Body of pancreas (tissue), 4 donors: ENCODE measurements at regions not wholly inside any gene's neighbourhood (a gene's known extent, or its start where the extent isn't known, plus 50 kb on each side); places are given as distances from the start of the nearest gene placed in this dataset.

Experiments
- POLR2A ChIP-seq, 3 donors: fragments of 450-650 bp; IDR thresholded peaks; one replicate each; pipeline ENCODE4 v1.6.1; 2016; ENCODE audit warnings: antibody characterized with exemption in 3 of 3, mild to moderate bottlenecking in 2 of 3
- TF ChIP-seq, protein P1 (sequence below), 7 experiments: fragments of 450-650 bp in 4 of 7; fragments of 200-600 bp in 3 of 7; sonication (generic) in 3 of 7; IDR thresholded peaks; one replicate each; pipeline ENCODE4 v1.5.1; 2016 to 2019; ENCODE audit warnings: antibody characterized with exemption in 7 of 7

DNA sequence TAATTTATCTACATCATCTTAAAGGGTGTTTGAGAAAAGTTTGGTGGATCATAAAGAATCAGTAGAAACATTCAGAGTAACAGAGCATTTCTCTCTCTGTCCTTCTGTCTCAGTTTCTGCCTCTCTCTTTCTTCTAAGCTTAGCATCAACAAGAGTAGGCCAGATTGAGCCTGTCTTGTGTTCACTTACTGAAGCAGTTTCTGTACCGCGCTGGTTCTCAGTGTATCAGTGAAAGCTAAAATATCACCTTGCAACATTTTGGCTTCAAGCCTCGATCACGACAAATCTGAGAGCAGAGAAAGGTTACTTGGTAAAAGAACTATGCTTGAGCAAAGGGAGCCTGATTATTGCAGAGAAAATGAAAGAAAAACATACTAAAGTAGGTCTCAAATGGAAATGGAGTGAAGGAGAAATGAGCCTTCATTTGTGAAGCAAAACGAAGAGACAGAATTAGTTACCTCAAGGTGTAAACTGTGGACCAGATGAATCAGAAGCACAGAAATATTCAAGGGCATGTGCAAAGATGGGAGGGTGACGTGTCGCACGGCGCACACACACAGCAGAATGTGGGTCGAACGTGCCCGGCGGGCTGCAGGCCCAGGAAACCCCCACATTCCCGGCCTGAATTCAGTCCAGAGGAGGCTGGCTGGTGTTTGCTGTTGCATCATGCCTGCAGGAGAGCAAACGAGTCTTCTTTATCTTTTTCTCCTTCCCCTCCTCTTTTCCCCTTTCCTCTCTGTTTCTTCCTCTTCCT, 509.3 kb downstream of the QKI start:
- TF ChIP-seq, protein P1, sequence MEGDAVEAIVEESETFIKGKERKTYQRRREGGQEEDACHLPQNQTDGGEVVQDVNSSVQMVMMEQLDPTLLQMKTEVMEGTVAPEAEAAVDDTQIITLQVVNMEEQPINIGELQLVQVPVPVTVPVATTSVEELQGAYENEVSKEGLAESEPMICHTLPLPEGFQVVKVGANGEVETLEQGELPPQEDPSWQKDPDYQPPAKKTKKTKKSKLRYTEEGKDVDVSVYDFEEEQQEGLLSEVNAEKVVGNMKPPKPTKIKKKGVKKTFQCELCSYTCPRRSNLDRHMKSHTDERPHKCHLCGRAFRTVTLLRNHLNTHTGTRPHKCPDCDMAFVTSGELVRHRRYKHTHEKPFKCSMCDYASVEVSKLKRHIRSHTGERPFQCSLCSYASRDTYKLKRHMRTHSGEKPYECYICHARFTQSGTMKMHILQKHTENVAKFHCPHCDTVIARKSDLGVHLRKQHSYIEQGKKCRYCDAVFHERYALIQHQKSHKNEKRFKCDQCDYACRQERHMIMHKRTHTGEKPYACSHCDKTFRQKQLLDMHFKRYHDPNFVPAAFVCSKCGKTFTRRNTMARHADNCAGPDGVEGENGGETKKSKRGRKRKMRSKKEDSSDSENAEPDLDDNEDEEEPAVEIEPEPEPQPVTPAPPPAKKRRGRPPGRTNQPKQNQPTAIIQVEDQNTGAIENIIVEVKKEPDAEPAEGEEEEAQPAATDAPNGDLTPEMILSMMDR (IDR thresholded peaks at IDR 0.05), result no peak
- TF ChIP-seq POLR2A (IDR thresholded peaks at IDR 0.05), result no peak
